Cardiac muscle cell (in vitro differentiated cells and primary cell): ENCODE measurements at regions not wholly inside any gene's neighbourhood (a gene's known extent, or its start where the extent isn't known, plus 50 kb on each side); places are given as distances from the start of the nearest gene placed in this dataset.

Experiments
- DNase-seq, 2 donors: peaks; one replicate each; pipeline versions ENCODE4 v3.0.0 to v3.0.0-alpha.2; 2010 to 2017; ENCODE audit warnings: low read depth in 1 of 2, low spot score in 1 of 2
- H3K27ac ChIP-seq: fragments of 200-600 bp; sonication (generic); 2 replicates; pipeline ENCODE4 v1.5.1; 2016
- H3K27me3 ChIP-seq: fragments of 200-600 bp; sonication (generic); 2 replicates; pipeline ENCODE4 v1.6.0; 2016; ENCODE audit warnings: control low read depth
- H3K36me3 ChIP-seq: fragments of 200-600 bp; sonication (generic); 2 replicates; pipeline ENCODE4 v1.5.1; 2016; ENCODE audit warnings: control low read depth
- H3K4me1 ChIP-seq: fragments of 200-600 bp; sonication (generic); 2 replicates; pipeline ENCODE4 v1.8.1; 2017; ENCODE audit warnings: low read depth, mild to moderate bottlenecking, mixed run types
- H3K4me3 ChIP-seq: fragments of 200-600 bp; sonication (generic); 2 replicates; pipeline ENCODE4 v1.5.1; 2016; ENCODE audit warnings: mild to moderate bottlenecking
- H3K9me3 ChIP-seq: fragments of 200-600 bp; sonication (generic); 2 replicates; pipeline ENCODE4 v1.5.1; 2017; ENCODE audit warnings: low read depth, mild to moderate bottlenecking, control low read depth
- TF ChIP-seq, protein P1 (sequence below): IDR thresholded peaks from 2 replicates; pipeline ENCODE4 v1.5.1; 2012; ENCODE audit warnings: low read depth, mild to moderate bottlenecking, low read length

- no peak overlapping the region for H3K27ac ChIP-seq
- H3K9me3 ChIP-seq = no peaks in the 10 kb centered on the region
- no peak overlapping the region for H3K4me3 ChIP-seq
- no peaks in the 10 kb centered on the region for H3K4me1 ChIP-seq
- peak in 1 of 2 donors; percentile 62 for DNase-seq
- TF ChIP-seq, protein P1, sequence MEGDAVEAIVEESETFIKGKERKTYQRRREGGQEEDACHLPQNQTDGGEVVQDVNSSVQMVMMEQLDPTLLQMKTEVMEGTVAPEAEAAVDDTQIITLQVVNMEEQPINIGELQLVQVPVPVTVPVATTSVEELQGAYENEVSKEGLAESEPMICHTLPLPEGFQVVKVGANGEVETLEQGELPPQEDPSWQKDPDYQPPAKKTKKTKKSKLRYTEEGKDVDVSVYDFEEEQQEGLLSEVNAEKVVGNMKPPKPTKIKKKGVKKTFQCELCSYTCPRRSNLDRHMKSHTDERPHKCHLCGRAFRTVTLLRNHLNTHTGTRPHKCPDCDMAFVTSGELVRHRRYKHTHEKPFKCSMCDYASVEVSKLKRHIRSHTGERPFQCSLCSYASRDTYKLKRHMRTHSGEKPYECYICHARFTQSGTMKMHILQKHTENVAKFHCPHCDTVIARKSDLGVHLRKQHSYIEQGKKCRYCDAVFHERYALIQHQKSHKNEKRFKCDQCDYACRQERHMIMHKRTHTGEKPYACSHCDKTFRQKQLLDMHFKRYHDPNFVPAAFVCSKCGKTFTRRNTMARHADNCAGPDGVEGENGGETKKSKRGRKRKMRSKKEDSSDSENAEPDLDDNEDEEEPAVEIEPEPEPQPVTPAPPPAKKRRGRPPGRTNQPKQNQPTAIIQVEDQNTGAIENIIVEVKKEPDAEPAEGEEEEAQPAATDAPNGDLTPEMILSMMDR = no peak
- H3K36me3 ChIP-seq = no peaks in the 10 kb centered on the region
- H3K27me3 ChIP-seq = no peaks in the 10 kb centered on the region
Observed at GRCh38 chr2:181275643-181276070, 181.5 kb upstream of the ITGA4 start.

- H3K27ac ChIP-seq = no peak overlapping the region
- H3K4me1 ChIP-seq = no peaks in the 10 kb centered on the region
- no peaks in the 10 kb centered on the region for H3K9me3 ChIP-seq
- DNase-seq = no peak
- no peaks in the 10 kb centered on the region for H3K36me3 ChIP-seq
- TF ChIP-seq, protein P1 = no peak
- no peaks in the 10 kb centered on the region for H3K27me3 ChIP-seq
- no peak overlapping the region for H3K4me3 ChIP-seq
Observed at GRCh38 chr2:181281206-181281832, 175.9 kb upstream of the ITGA4 start.

GRCh38 chr2:181285116-181285515 lies 172.1 kb upstream of the ITGA4 start:
- H3K4me1 ChIP-seq = no peaks in the 10 kb centered on the region
- no peak overlapping the region for H3K4me3 ChIP-seq
- TF ChIP-seq, protein P1 = no peak
- H3K27me3 ChIP-seq = no peaks in the 10 kb centered on the region
- no peak for DNase-seq
- H3K27ac ChIP-seq = no peak overlapping the region
- H3K36me3 ChIP-seq = no peaks in the 10 kb centered on the region
- no peaks in the 10 kb centered on the region for H3K9me3 ChIP-seq

- no peaks in the 10 kb centered on the region for H3K9me3 ChIP-seq
- TF ChIP-seq, protein P1 = no peak
- H3K27ac ChIP-seq = no peak overlapping the region
- no peaks in the 10 kb centered on the region for H3K36me3 ChIP-seq
- H3K4me1 ChIP-seq = no peaks in the 10 kb centered on the region
- H3K27me3 ChIP-seq = no peaks in the 10 kb centered on the region
- DNase-seq = no peak
- H3K4me3 ChIP-seq = no peak overlapping the region
Observed at GRCh38 chr2:181289698-181290097, 167.5 kb upstream of the ITGA4 start.

DNA sequence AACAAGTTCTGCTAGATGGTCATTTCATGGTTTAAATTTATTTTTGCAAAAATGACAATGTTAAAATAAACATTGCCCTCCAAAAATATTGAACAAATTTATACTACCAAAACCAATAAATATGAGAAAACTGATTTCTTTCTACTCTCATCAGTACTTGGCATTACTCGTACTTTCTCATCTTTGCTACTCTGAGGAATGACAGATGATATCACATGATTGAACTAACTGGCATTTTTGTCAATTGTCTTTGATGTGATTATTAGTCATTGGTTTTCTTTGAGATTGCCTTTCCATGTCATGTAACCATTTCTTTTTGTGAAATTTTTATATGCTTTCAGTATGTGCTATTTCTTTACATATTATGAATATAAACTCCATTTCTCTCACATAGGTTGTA lies 167.0 kb upstream of the ITGA4 start:
- Histone ChIP-seq H3K27me3 (no peaks in the 10 kb centered on the region), H3K27ac (no peak overlapping the region), H3K36me3 (no peaks in the 10 kb centered on the region), H3K4me3 (no peak overlapping the region), H3K4me1 (no peaks in the 10 kb centered on the region), H3K9me3 (no peaks in the 10 kb centered on the region)
- TF ChIP-seq, protein P1 = no peak
- no peak for DNase-seq
